ENCODE measurements at regions not wholly inside any gene's neighbourhood (a gene's known extent, or its start where the extent isn't known, plus 50 kb on each side); places are given as distances from the start of the nearest gene placed in this dataset.

DNA sequence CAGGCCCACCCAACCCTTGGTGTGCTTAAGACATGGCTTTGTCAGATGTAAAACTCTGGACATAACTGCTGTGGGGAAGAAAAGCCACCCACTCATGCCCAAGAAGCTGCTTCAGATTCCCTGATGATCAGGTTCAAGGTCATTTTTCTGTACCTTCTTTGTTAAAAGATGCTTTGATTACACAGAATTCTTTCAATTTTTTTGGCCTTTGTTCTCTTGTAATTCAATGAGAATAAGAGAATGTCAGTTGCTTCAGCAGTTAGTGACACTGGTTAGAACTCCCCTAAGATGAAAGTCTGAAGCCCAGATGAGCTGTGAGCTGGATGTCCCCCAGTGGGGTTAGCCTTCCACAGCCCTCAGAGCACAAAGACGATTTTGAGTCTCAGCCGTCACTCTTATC, 152.7 kb downstream of the CHRM3 start:
- no peak for DNase-seq

DNA sequence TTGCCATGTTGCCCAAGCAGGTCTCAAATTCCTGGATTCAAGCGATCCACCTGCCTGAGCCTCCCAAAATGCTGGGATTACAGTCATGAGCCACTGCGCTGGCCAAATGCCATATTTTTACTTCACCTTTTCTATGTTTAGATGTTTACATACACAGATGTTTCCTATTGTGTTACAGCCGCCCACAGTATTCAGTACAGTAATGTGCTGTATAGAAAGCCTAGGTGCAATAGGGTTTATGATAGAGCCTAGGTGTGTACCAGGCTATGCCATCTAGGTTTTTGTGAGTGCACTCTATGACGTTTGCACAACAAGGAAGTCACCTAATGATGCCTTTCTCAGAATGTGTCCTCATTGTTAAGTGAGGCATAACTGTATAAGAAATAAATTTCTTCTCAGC, 153.4 kb downstream of the CHRM3 start:
- no peak for DNase-seq

DNA sequence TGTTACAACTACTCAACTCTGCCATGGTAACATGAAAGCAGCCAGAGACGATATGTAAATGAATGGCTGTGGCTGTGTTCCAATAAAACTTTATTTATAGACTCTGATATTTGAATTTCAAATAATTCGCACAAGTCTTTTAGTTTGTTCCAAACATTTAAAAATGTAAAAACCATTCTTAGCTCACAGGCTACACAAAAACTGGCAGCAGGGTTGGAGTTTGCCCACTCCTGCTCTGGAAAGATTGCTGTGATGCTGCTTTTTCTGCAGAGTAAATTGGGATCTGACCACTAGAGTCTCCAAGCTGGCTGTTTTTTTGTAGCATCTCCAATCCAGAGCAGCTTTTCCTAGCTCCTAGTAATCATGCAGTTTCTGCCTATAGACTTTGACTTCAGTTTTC, 157.5 kb downstream of the CHRM3 start:
- no peak for DNase-seq

DNA sequence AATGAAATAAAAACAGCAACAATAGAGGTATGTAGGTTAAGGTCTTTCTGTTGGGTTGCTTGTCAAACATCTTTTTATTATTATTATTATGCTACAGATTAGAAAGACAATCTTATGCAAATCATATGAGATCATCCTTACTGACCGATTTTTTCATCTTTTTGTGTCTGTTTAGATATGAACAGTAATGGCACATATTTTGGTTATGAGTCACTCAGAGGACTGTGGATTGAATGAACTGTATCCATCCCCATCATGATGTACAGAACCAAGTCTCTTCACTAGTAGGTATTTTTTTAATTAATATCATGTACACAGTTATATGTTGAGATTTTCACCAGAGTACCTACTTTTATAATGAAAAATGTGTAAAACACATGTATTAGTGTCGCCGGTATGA, 159.1 kb downstream of the CHRM3 start:
- no peak for DNase-seq

DNA sequence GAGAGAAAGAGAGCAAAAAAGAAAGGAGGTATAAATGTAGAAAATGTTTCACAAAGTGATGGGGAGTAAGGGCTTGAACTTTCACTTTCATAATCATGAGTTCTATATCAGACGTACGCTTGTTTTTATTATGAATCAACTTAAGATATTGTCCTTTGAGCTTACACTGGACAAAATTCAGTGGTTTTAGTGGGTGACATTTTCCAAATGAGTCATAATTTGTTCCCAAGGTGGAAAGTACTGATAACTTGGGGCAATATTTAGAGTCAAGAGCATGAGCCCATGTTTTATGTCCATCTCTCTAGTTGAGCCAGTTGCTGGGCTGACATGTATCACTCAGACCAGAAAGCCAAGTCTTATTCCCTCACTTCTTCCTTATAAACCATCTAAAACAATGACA, 161.6 kb downstream of the CHRM3 start:
- no peak for DNase-seq

DNA sequence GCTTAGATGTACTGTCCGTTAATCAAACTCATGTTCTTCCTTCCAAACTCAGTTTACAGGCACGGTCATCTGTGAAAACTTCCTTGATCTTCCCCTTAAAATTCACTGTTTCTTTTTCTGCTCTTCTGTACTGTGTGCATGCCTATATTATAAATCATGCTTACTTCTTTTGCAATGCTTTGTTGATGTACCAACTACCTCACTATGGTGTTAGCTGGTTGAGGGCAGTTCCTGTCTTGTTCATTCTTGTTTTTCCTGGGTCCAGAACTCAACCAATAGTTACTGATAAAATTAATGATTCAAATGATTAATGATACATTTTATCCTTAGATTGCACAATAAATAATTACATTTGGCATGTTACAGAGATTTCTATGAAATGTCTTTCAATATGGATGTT, 163.8 kb downstream of the CHRM3 start:
- DNase-seq, result no peak

DNA sequence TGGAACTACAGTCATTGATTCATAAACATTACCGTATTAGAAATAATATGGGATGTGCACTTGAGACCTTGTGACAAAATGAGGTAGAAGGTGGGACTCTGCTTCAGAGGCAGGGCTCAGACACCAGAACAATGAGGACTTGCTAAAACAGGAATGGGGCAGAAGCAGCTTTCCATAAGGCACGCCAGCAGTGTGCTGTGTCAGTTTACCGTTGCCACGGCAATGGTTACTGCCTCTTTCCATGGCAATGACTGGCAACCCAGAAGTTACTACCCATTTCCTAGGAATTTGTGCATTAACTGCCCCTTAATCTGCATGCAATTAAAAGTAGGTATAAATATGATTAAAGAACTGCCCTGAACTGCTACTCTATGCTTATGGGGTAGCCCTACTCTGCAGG, 169.0 kb downstream of the CHRM3 start:
- DNase-seq, result no peak

DNA sequence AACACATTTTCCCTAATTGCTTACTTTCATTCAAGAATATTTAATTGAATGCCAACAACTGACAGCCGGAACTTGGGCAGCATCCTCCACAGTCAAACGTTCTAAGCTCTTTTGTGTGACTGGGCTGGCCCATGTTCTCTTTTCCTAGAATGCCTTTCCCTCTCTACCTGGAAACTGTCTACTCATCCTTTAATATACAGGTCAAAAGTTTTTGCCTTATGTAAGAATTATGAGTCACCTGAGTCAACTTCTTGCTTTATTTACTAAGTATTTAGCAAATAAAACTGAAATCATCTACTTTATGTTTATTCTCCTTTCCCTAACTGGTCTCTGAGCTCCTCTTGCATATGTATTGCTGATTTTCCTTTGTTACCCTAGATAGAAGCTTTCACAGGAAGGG, 172.2 kb downstream of the CHRM3 start:
- no peak for DNase-seq

DNA sequence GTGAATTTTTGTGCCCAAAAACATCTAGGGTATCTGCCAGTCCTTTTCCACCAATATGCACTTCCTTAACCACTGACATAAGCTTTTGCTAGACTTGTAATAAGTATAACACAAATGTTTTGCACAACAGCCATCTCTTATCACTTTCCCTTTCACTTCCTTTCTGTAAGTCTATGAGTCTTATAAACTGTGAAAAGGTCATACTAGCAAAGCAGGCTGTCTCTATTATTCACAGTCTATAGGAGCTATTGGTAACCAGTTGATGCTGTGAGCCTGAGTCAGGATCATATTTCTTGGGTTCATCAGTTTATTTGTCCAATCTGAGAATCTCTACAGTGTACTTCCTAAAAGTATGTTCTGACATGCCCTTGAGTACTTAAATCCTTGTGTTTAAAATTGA, 172.6 kb downstream of the CHRM3 start:
- DNase-seq, result no peak

DNA sequence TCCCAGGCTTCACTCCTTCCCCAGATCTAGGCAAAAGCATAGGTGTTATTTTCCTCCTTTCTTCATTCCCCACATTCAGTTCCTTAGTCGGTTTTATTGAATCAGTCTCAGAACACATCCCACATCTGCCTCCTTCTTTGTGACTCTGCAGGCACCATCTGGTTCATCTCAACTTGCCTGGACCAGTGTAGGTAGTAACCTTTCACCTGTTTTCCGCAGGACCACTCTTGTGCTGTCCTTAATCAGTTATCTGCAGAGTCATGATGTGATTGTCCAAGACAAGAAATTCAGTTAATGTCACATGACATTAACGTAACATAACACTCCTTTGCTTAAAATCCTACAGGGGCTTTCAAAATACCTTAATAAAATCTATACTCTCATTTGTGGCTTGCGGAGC, 174.6 kb downstream of the CHRM3 start:
- no peak for DNase-seq

DNA sequence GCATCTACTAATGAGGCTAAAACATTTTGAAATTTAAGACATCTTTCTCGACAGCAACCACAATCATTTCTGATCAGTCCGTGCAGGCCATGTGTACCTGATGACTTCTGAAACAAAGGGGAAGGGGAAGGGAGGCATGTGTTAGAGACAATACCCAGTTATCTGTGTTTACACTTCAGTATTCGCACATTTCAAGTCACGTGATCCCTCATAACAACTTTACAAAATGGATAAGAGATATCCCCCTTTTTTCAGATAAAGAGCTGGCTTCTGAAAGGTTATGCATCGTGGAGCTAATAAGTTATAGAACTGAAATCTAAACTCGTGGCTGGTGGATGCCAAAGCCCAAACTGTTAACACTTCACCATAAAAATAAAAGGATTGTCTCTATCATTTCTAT, 175.7 kb downstream of the CHRM3 start:
- DNase-seq, result no peak

DNA sequence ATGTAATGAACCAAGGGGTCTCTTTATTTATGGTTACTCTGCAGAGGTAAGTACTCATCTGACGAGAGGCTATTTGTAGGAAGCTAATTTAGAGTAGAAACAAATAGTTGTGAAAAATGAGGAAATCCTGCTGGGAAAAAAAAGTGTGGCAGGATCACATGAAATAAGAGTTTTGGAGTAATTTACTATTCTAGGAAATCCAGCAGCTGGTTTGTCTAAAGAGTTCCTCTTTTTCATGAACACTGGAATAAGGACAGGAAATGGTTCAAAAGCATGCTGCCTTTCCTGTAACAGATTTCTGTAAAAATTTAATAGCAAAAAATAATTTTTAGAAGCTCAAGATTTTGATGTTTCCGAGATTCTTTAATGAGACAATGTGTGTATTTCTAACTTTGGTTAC, 177.3 kb downstream of the CHRM3 start:
- DNase-seq, result no peak

DNA sequence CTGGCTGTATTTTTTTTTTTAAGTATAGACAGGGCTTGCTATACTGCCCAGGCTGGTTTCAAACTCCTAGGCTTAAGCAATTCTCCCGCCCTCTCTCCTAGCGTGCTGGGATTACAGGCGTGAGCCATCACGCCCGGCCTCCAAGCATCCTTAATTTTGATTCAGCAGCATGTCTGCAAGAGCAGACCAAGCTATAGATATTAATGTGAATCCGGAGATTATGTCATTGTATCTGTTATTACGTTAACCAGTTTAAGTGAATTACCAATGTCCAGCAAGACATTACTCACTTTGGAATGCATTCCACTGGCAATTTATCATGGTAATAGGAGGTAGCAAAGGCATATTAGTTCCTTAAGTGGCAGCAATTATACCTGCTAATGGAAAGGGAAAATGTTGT, 179.7 kb downstream of the CHRM3 start:
- DNase-seq, result no peak

DNA sequence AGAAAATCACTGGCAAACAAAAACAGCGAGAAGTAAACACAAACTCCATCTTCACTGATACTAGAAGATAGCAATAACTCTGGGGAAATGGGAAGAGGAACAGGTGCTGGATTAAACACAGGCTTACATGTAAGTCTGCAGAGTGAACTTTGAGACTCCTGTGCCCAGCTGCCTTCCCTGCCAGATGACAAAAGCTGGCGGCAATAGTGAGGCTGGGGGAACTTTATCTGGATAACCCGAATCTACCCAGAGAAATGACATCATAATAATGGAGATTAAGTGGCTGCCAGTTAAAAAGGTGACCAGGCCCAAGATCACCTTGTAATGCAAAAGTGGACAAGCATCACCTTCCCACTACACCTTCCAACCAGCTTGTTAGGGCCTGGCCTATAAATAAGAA, 184.5 kb downstream of the CHRM3 start:
- DNase-seq, result no peak

DNA sequence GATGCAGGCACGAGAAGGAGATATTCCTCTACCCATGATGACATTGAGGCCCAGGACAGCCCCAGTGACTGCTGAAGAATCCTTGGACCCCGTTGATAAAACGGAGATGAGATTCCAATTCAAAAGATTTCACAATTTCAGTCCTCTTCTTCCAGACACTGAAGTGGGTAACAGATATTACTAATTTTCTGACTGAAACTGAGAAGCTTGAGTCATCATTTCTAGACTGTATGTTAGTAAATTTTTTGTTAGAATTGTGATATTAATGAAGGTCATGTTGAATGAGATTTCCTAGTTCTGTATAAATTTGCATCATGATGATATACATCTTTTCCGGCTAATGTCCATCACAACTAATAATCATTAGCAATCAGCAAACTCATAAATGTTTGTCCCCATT, 185.8 kb downstream of the CHRM3 start:
- no peak for DNase-seq

DNA sequence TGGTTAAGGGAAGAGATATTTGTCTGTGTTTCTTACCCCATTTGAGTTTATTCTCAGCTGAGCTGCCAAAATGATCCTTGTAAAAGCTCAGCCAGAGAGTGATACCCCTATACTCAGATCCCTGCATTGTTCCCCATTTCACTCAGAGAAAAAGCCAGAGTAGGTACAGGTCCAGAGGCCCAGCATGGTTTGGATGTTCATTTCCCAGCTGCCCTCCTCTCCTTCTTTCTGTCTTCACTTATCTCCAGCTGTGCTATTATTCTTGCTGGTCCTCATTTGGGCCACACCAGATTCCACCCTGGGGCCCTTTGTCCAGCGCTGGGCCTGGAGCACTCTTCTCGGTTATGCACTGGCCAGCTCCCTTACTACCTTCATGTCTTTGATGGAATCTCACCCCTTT, 187.7 kb downstream of the CHRM3 start:
- no peak for DNase-seq

DNA sequence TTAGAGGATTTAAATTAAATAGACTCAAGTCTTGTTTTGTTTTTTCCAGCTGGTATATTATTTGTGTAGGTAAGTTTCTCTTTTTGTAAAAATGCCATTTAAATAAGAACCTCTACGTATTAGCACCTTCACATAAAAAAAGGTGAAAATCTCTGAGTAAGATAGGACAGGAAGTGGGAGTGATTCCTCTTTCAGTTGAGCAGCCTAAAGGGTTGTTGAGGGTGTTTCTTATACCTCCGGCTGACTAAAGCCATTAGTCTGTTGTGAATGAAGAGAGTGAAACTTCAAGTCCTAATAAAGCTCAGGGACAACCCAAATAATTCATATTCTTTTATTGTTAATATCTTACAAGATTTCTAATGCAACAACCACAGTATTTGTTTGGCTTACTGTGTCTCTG, 188.7 kb downstream of the CHRM3 start:
- DNase-seq, result no peak

DNA sequence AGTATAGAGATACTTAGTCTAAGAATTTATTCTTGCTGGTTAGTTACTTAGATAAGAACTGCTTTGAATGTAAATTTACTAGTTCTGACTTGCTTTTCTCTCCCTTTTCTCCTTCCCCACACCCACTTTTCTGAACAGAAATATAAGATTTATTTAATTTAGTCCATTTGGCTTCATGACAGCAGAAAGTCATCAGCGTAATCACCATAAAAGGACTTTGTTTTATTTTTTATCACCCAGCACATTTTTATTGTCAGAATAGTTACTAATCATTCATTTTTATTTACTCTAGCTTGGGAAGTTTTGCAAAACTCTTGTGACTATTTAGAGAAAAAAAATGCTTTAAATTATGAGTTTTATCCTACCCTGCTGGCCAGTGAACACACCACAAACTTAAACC, 197.2 kb downstream of the CHRM3 start:
- no peak for DNase-seq

DNA sequence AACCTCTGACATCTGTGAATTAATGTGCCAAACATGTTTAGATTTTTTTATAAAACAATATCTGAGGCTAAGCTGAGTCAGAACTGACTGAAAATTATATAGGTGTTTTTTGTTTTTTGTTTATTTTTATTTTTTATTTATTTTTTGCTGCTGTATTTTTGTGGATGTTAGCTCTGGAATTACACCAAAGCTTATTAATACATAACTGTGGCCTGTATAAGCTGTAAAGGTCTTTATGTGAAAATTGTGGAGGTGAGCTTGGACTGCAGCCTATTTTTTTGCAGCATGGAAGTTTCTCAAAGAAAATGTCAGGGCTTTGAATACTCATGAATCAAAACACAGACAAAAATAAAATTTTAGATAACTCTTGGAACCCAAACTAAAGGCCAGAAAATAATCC, 199.8 kb downstream of the CHRM3 start:
- DNase-seq, result no peak

DNA sequence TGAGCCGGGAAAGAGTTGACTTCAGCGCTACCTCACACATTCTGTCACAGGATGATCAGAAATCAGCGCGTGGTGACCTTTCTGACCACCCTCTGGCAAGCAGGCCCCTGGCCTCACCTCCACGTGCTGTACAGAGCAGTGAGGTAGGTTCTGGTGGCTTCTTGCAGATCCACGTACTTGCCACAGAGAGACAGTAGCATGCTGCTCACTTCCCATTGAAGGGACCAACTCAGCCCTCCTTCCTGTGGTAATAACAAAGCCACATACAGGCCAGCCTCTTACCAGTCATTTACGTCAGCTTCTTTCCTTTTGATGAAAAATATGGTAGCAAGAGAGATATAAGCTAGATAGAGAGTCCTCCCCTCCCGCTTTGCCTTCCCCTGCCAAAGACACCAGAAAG, 200.7 kb downstream of the CHRM3 start:
- DNase-seq, result no peak

DNA sequence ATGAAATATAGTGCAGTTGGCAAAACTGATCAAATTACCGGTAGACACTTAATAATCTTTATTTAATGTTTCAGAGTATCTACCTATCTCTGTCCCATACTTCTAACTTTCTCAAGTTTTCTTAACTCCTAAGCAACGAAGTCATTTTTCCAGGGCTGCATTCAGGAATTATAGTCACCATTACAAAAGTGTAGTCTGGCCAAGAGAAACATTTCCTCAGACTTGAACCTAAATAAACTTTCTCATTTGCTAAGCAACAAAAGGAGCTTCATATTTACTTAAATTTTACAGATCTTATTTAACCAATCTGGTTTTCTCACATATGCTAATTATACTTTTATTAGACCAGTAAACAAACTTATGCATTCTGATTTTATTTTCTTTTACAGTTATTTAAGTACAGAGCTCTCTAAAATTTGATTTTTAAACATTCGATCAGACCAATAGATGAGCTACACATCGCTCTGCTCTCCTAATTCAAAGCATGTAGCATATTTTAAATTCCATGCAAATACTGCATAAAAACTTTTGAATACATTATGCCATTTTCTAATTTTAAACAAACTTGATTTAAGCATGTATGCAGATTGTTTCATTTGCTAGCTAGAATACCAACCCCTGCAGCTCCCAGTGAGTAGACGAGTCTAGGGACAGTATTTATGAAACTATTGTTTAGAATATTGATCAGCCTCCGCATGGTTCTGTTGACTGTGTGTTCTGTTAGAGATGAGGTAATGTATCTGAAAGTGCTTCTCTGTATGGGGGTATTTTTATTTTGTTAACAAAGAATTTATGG, 201.4 kb downstream of the CHRM3 start:
- no peak for DNase-seq

DNA sequence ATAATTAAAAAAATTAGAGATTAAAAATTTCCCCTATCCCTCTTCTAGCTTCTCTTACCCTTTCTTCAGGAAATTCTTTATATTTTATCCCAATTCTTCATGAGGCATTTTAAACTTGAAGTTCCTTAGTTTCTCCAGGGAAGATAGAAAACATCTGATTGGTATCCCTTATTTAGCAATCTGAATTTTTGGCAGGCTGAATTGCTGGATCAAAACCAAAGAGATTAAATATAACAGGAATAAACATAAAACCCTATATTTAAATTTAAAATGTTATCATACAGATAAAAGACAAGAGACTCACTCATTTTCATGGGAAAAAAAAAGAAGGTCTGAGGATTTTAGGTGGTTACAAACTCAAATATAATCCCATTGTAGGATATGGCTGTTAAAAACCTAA, 204.2 kb downstream of the CHRM3 start:
- DNase-seq, result no peak

DNA sequence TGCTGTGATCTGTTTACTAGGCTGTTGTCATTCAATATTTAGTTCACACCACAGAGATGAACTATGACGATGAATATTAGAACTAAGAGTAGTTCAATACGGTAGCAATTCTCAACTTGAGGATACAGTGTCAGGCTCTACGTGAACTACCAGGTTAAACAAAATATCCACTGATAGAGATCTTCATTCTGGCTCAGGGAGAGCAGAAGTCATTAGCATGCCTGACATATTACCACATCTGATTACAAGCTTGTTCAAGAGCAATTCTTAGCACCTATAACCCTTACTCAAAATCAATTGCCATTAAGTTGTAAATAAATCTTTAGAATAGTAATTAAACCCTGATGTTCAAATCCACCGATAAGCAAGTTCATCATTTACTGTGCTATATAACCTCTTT, 207.2 kb downstream of the CHRM3 start:
- DNase-seq, result no peak

DNA sequence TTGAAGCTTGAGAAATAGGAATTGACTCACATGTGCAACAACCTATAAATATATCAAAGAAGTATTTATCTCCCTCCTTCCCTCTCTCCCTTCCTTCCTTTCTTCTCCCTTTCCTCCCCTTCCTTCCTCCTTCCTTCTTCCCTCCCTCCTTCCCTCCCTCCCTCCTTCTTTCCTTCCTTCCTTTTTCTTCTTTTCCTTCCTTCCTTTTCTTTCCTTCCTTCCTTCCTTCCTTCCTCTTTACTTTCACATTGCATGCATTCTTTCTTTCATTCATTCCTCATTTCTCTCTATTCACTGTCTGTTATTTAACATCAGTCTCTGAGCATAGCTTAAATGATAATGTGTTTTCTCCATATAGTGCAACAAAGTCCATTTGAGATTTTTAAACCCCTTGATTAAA, 214.2 kb downstream of the CHRM3 start:
- DNase-seq, result no peak

DNA sequence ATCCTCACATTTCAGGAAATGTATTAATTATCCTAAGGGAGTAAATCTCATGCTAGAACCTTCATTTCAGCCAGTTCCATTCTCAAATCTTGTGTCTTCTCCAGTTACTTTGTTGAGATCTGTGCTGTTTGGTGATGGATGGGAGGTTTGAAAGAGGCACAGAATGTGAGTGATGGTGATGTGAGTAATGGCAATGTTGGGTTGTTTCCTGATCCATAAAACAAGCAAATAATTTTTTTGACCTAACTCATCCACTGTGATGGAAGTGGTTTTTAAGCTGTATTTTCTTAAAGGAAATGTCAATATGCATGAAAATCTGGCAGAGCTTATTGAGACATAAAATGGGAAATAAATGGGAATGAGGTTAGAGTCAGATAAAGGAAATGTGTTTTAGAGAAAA, 214.7 kb downstream of the CHRM3 start:
- no peak for DNase-seq

DNA sequence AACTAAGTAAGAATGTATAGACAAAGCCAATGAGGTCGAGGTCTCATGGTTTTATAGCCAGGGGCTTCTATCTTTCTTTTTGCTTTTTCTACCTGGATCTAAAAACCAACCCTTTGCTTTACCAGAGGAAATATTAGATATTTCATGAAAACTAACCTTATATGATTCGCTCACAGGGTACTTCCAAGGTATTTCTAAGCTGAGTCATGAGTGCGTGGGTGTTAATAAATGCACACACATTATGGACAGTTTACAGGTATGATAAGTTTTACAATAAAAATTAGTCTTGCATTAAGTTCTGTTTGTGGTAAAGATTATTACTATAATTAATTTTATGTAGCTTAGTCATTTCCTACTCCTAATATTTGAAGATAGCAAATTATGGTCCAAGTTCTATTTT, 217.2 kb downstream of the CHRM3 start:
- DNase-seq, result no peak

Data from NCI-H2171 (cell line).